CD4-positive, CD25-positive, alpha-beta regulatory T cell (primary cell): ENCODE measurements at regions not wholly inside any gene's neighbourhood (a gene's known extent, or its start where the extent isn't known, plus 50 kb on each side); places are given as distances from the start of the nearest gene placed in this dataset.
A peak's percentile ranks its signal among the peaks of the same experiment; 100 is the strongest.
"Not testable (repeated sequence)": the region's sequence is repeated elsewhere in the genome, so short reads cannot be mapped to it uniquely, and the experiment has no call there.

ENCODE experiments used
- ATAC-seq, 2 donors: fragments of 150-1000 bp; cut with Tn5 transposase; one replicate each; pipeline ENCODE4 v1.10.0; 2021; ENCODE audit warnings: low read depth in 2 of 2, moderate number of reproducible peaks in 2 of 2, moderate library complexity in 1 of 2
- DNase-seq, 3 donors: peaks; one replicate each; pipeline versions ENCODE4 v3.0.0 to v3.0.0-alpha.2; 2012 to 2022; ENCODE audit warnings: mixed read lengths in 1 of 3
- H3K27ac ChIP-seq: one replicate; pipeline ENCODE4 v1.7.0; 2013; ENCODE audit warnings: mild to moderate bottlenecking, low read length; ENCODE audit not compliant: insufficient read depth, poor library complexity, severe bottlenecking
- H3K27me3 ChIP-seq: one replicate; pipeline ENCODE4 v1.7.0; 2013; ENCODE audit warnings: low read length; ENCODE audit not compliant: control insufficient read depth, insufficient read depth
- H3K36me3 ChIP-seq: one replicate; pipeline ENCODE4 v1.7.0; 2013; ENCODE audit warnings: mild to moderate bottlenecking, low read length, moderate library complexity; ENCODE audit not compliant: control insufficient read depth, insufficient read depth
- H3K4me1 ChIP-seq: 2 replicates; pipeline ENCODE4 v1.7.0; 2013; ENCODE audit warnings: mild to moderate bottlenecking, low read length; ENCODE audit not compliant: insufficient read depth, control insufficient read depth, poor library complexity, severe bottlenecking
- H3K4me3 ChIP-seq: one replicate; pipeline ENCODE4 v1.7.0; 2013; ENCODE audit warnings: low read depth, mild to moderate bottlenecking, low read length, moderate library complexity
- H3K9me3 ChIP-seq, 2 experiments: 1 replicate in 1 of 2; 2 replicates in 1 of 2; pipeline ENCODE4 v1.7.0; 2013; ENCODE audit warnings: low read length in 2 of 2, mild to moderate bottlenecking in 1 of 2, moderate library complexity in 1 of 2; ENCODE audit not compliant: control insufficient read depth in 2 of 2
- H3K27ac Mint-ChIP-seq, 3 donors: one replicate each; pipeline ENCODE4 v1.8.0; 2020 to 2022; ENCODE audit warnings: mild to moderate bottlenecking in 3 of 3, mixed read lengths in 3 of 3, moderate library complexity in 2 of 3
- H3K27me3 Mint-ChIP-seq: one replicate; pipeline ENCODE4 v1.8.0; 2022; ENCODE audit warnings: mild to moderate bottlenecking, mixed read lengths
- H3K36me3 Mint-ChIP-seq: one replicate; pipeline ENCODE4 v1.8.0; 2020; ENCODE audit warnings: mixed read lengths
- H3K4me1 Mint-ChIP-seq, 4 donors: one replicate each; pipeline ENCODE4 v1.8.0; 2020 to 2022; ENCODE audit warnings: mixed read lengths in 4 of 4, mild to moderate bottlenecking in 1 of 4
- H3K4me3 Mint-ChIP-seq, 4 donors: one replicate each; pipeline ENCODE4 v1.8.0; 2020 to 2022; ENCODE audit warnings: mild to moderate bottlenecking in 4 of 4, mixed read lengths in 4 of 4, moderate library complexity in 3 of 4
- H3K9me3 Mint-ChIP-seq, 7 donors: one replicate each; pipeline ENCODE4 v1.8.0; 2020 to 2022; ENCODE audit warnings: mixed read lengths in 7 of 7, mild to moderate bottlenecking in 3 of 7, moderate library complexity in 2 of 7

DNA sequence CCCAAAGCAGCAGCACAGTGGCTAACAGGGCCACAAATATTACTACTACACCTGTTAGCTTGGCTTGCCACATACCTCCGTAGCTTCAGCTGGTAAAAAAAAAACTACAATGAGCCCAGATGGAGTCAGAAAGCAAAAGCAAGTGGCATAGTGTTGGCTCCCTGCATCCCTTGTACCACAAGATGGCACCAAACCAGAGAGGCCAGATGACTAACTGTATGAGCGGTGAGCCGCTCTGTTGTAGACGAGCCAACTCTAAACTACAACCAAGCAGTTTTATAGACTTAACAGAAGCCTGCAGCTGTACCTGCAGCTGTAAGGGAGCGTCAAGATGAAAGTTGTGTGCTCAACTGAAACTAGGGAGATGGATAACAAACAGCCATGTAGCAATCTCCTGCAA, 84.5 kb upstream of the MCHR2 start:
- no peaks in the 10 kb centered on the region for H3K4me1 ChIP-seq
- DNase-seq (peak in 1 of 3 donors; percentile 5), ATAC-seq (no peak)
- Mint-ChIP-seq H3K4me3 (no peak overlapping the region), H3K27me3 (peaks cover 14% of the 10 kb centered on the region), H3K9me3 (peaks cover 0 to 2% (median 0%) of the 10 kb centered on the region in 7 donors), H3K4me1 (no peaks in the 10 kb centered on the region), H3K36me3 (no peaks in the 10 kb centered on the region), H3K27ac (no peak overlapping the region)
- H3K9me3 ChIP-seq, result no peaks in the 10 kb centered on the region
- no peak overlapping the region for H3K4me3 ChIP-seq
- H3K27me3 ChIP-seq, result no peaks in the 10 kb centered on the region
- H3K27ac ChIP-seq, result no peak overlapping the region
- no peaks in the 10 kb centered on the region for H3K36me3 ChIP-seq

DNA sequence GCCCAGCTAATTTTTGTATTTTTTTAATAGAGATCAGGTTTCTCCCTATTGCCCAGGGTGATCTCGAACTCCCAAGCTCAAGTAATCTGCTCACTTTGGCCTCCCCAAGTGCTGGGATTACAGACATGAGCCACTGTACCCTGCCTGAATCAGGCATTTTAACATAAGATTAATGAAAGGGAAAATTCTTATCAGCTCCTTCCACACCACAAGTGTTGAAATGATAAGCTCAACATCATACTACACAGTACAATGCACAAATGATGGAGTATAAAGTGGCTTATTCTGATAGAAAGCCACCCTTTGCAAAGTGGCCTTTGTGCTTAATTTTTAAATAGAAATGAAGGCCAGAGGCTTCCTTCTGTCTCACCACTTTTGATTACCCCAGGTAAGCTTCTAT, 71.3 kb upstream of the MCHR2 start:
- H3K9me3 ChIP-seq, result peaks cover 6 to 7% of the 10 kb centered on the region in 2 experiments
- Mint-ChIP-seq H3K9me3 (peaks cover 0 to 18% (median 4%) of the 10 kb centered on the region in 7 donors), H3K27me3 (no peaks in the 10 kb centered on the region), H3K36me3 (no peaks in the 10 kb centered on the region), H3K27ac (no peak overlapping the region), H3K4me1 (no peaks in the 10 kb centered on the region), H3K4me3 (no peak overlapping the region)
- no peaks in the 10 kb centered on the region for H3K27me3 ChIP-seq
- no peak overlapping the region for H3K4me3 ChIP-seq
- no peaks in the 10 kb centered on the region for H3K36me3 ChIP-seq
- no peak for ATAC-seq
- no peaks in the 10 kb centered on the region for H3K4me1 ChIP-seq
- DNase-seq, result no peak
- no peak overlapping the region for H3K27ac ChIP-seq

DNA sequence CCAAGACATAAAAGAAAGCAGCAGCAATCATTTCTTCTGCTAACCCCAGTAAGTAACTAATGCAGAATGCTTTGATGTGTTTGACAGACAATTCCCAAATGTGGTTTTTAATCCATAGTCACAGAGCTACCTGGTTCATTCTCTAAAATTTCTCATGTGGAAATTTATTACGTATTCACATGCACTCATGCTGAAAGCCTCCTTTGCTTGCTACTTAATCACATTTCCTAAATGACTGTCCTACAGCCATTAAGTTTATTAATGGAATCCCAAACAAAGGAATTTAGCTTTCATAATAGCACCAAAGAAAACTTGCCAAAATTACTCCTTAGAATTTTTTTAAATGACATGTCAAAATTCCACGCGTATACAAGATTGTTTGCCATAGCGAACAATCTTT, 68.6 kb upstream of the MCHR2 start:
- Histone ChIP-seq H3K36me3 (no peaks in the 10 kb centered on the region), H3K9me3 (no peaks in the 10 kb centered on the region), H3K27me3 (no peaks in the 10 kb centered on the region), H3K27ac (no peak overlapping the region), H3K4me3 (no peak overlapping the region), H3K4me1 (no peaks in the 10 kb centered on the region)
- Mint-ChIP-seq H3K9me3 (peaks cover 0 to 9% (median 2%) of the 10 kb centered on the region in 7 donors), H3K36me3 (no peaks in the 10 kb centered on the region), H3K27me3 (no peaks in the 10 kb centered on the region), H3K4me3 (no peak overlapping the region), H3K4me1 (no peaks in the 10 kb centered on the region), H3K27ac (no peak overlapping the region)
- ATAC-seq, result no peak
- no peak for DNase-seq

DNA sequence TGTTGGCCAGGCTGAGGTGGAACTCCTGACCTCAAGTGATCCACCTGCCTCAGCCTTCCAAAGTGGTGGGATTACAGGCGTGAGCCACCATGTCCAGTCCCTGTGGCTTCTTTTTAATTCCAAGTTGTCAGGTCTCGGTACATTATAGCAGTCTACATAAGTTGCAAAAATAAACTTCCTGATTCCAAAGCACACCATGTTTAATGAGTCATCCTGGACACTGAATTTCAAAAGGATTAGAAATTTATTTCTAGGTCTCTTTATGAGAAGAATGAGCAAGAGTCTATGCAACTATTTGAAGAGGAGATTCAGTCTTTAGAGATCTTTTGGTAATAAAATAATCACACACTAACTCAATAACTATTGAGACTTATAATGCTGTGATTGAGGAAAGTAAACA, 63.9 kb upstream of the MCHR2 start:
- H3K27me3 ChIP-seq, result no peaks in the 10 kb centered on the region
- no peaks in the 10 kb centered on the region for H3K36me3 ChIP-seq
- H3K4me3 Mint-ChIP-seq, result no peak overlapping the region
- H3K9me3 ChIP-seq, result no peaks in the 10 kb centered on the region
- H3K9me3 Mint-ChIP-seq, result peaks cover 0 to 3% (median 0%) of the 10 kb centered on the region in 7 donors
- H3K36me3 Mint-ChIP-seq, result no peaks in the 10 kb centered on the region
- no peak overlapping the region for H3K27ac Mint-ChIP-seq
- DNase-seq (no peak), ATAC-seq (no peak)
- no peaks in the 10 kb centered on the region for H3K4me1 Mint-ChIP-seq
- H3K4me1 ChIP-seq, result no peaks in the 10 kb centered on the region
- no peaks in the 10 kb centered on the region for H3K27me3 Mint-ChIP-seq
- H3K27ac ChIP-seq, result no peak overlapping the region
- no peak overlapping the region for H3K4me3 ChIP-seq

DNA sequence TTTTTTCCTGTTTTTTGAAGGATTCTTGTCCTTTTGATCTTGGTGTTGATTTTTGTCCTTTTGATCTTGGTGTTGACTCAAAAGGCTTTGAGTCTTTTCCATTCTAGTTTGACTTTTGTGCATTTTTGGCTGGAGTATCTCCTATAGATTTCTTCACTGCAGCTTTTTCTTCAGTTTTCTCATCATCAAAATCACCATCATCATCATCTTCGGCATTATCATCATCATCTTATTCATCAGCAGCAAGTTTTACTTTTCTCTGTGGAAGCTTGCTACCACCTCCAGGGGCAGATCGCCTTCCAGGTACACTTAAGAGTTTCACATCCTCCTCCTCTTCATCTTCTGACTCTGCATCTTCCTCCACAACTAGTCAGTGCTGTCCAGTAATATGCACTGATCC, 56.5 kb upstream of the MCHR2 start:
- Mint-ChIP-seq H3K27me3 (no peaks in the 10 kb centered on the region), H3K4me3 (no peak overlapping the region), H3K4me1 (no peaks in the 10 kb centered on the region), H3K9me3 (peaks cover 0 to 3% (median 0%) of the 10 kb centered on the region in 7 donors), H3K36me3 (no peaks in the 10 kb centered on the region), H3K27ac (no peak overlapping the region)
- H3K4me3 ChIP-seq, result no peak overlapping the region
- H3K36me3 ChIP-seq, result no peaks in the 10 kb centered on the region
- no peaks in the 10 kb centered on the region for H3K4me1 ChIP-seq
- H3K27me3 ChIP-seq, result no peaks in the 10 kb centered on the region
- DNase-seq (no peak), ATAC-seq (no peak)
- H3K27ac ChIP-seq, result no peak overlapping the region
- H3K9me3 ChIP-seq, result no peaks in the 10 kb centered on the region

DNA sequence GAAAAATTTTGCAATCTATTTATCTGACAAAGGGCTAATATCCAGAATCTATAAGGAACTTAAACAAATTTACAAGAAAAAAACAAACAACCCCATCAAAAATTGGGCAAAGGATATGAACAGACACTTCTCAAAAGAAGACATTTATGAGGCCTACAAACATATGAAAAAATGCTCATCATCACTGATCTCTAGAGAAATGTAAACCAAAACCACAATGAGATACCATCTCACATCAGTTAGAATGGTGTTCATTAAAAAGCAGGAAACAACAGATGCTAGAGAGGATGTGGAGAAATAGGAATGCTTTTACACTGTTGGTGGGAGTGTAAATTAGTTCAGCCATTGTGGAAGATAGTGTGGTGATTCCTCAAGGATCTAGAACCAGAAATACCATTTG, 49.9 kb upstream of the MCHR2 start:
- H3K4me1 Mint-ChIP-seq, H3K27me3 Mint-ChIP-seq, H3K9me3 Mint-ChIP-seq, H3K36me3 Mint-ChIP-seq, H3K9me3 ChIP-seq, H3K27me3 ChIP-seq, H3K4me3 ChIP-seq, H3K36me3 ChIP-seq, H3K27ac Mint-ChIP-seq, H3K4me3 Mint-ChIP-seq, ATAC-seq, DNase-seq, H3K4me1 ChIP-seq, H3K27ac ChIP-seq: not testable (repeated sequence)
